K562 (cell line): ENCODE measurements at regions not wholly inside any gene's neighbourhood (a gene's known extent, or its start where the extent isn't known, plus 50 kb on each side); places are given as distances from the start of the nearest gene placed in this dataset.

Source experiments
- ATAC-seq: fragments of 200-7000 bp; cut with Tn5 transposase; 3 replicates; pipeline ENCODE4 v1.9.1; 2020; ENCODE audit warnings: moderate library complexity
- BruUV-seq: library from RNA; stranded (reverse); fragments of 400-500 nt; replicated peaks from 2 replicates; lab custom pipeline; 2021; lab: Mats Ljungman, UMichigan
- CTCF ChIA-PET: fragments of 300-600 bp; formaldehyde crosslinking; extraction: SDS; loops from one replicate; lab custom pipeline; 2021; ENCODE audit warnings: low intra/inter-chr PET ratio; lab: Yijun Ruan, JAX
- POLR2A ChIA-PET: fragments of 300-600, 350-650 bp; sonication (Branson Sonifier 250); formaldehyde crosslinking; extraction: SDS; loops from one replicate; lab custom pipeline; 2021; ENCODE audit warnings: antibody characterized with exemption, inconsistent platforms; lab: Yijun Ruan, JAX
- DNase-seq, 4 experiments: peaks; one replicate each; pipeline versions ENCODE4 v3.0.0 to v3.0.0-alpha.2; 2011 to 2018; ENCODE audit warnings: low spot score in 3 of 4, mixed read lengths in 3 of 4; ENCODE audit errors: extremely low read depth in 1 of 4
- FAIRE-seq: peaks from 2 replicates; lab custom pipeline; 2011; peaks lifted over from hg19 to GRCh38; lab: Jason Lieb, UNC
- H2AFZ ChIP-seq: 2 replicates; pipeline ENCODE4 v1.6.0; 2011; ENCODE audit warnings: low read depth, low read length, control low read depth, inconsistent platforms
- H3K27ac ChIP-seq: fragments of 200-600 bp; 3 replicates; pipeline ENCODE4 v1.8.0; 2011; ENCODE audit warnings: low read depth, mild to moderate bottlenecking, control low read depth, inconsistent platforms, low read length, moderate library complexity, mixed read lengths; ENCODE audit errors: extremely low read depth
- H3K27me3 ChIP-seq, 2 experiments: fragments of 300-600 bp in 1 of 2; 2 replicates in 1 of 2; 3 replicates in 1 of 2; pipeline versions ENCODE4 v1.6.0 to v1.8.0; 2011; ENCODE audit warnings: inconsistent platforms in 2 of 2, low read length in 2 of 2, mild to moderate bottlenecking in 1 of 2, mixed read lengths in 1 of 2, moderate library complexity in 1 of 2; ENCODE audit not compliant: control insufficient read depth in 2 of 2, insufficient read depth in 2 of 2
- H3K36me3 ChIP-seq: fragments of 300-600 bp; 3 replicates; pipeline ENCODE4 v1.8.0; 2011; ENCODE audit warnings: mild to moderate bottlenecking, low read length, inconsistent platforms; ENCODE audit not compliant: control insufficient read depth, insufficient read depth
- H3K4me1 ChIP-seq, 2 experiments: fragments of 200-600 bp in 1 of 2; replicated peaks in 1 of 2; 2 replicates in 1 of 2; 3 replicates in 1 of 2; pipeline versions ENCODE4 v1.5.1 to v1.8.0; 2011; ENCODE audit warnings: inconsistent platforms in 2 of 2, low read length in 2 of 2, mild to moderate bottlenecking in 1 of 2, mixed read lengths in 1 of 2, moderate library complexity in 1 of 2; ENCODE audit not compliant: control insufficient read depth in 2 of 2, insufficient read depth in 2 of 2
- H3K4me2 ChIP-seq: 2 replicates; pipeline ENCODE4 v1.6.1; 2011; ENCODE audit warnings: low read length, control low read depth, inconsistent platforms, mixed read lengths; ENCODE audit not compliant: insufficient read depth
- H3K4me3 ChIP-seq: fragments of 200-600 bp; sonication (generic), shearing (Covaris generic); 2 replicates; pipeline ENCODE4 v1.5.1; 2016; ENCODE audit warnings: control low read depth, inconsistent platforms
- H3K79me2 ChIP-seq: fragments of 200-600 bp; 3 replicates; pipeline ENCODE4 v1.8.0; 2011; ENCODE audit warnings: low read length, inconsistent platforms; ENCODE audit not compliant: control insufficient read depth, insufficient read depth
- H3K9ac ChIP-seq, 2 experiments: 2 replicates each; pipeline versions ENCODE4 v1.6.0 to v1.6.1; 2011; ENCODE audit warnings: low read depth in 2 of 2, low read length in 2 of 2, control low read depth in 1 of 2, inconsistent platforms in 1 of 2, mild to moderate bottlenecking in 1 of 2, mixed read lengths in 1 of 2; ENCODE audit not compliant: insufficient read depth in 1 of 2
- H3K9me1 ChIP-seq: one replicate; pipeline ENCODE4 v1.6.0; 2011; ENCODE audit warnings: inconsistent platforms, mild to moderate bottlenecking, low read length, moderate library complexity; ENCODE audit not compliant: control insufficient read depth, insufficient read depth
- H3K9me3 ChIP-seq: replicated peaks from 2 replicates; pipeline ENCODE4 v1.5.1; 2011; ENCODE audit warnings: low read depth, low read length, inconsistent platforms; ENCODE audit not compliant: control insufficient read depth, insufficient read depth
- H4K20me1 ChIP-seq: replicated peaks from 2 replicates; pipeline ENCODE4 v1.6.1; 2011; ENCODE audit warnings: low read length, inconsistent platforms, mixed read lengths; ENCODE audit not compliant: control insufficient read depth, insufficient read depth
- BMI1 ChIP-seq: fragments of 150-350 bp; IDR thresholded peaks from 2 replicates; pipeline ENCODE4 v1.6.1; 2014; ENCODE audit warnings: low read length
- CBX8 ChIP-seq: fragments of 200-600 bp; sonication (generic); IDR thresholded peaks from 2 replicates; pipeline ENCODE4 v1.6.1; 2012; ENCODE audit warnings: borderline replicate concordance, mixed run types, low read depth, mild to moderate bottlenecking, moderate library complexity, mixed read lengths, low read length, control low read depth, inconsistent platforms; ENCODE audit not compliant: poor library complexity, severe bottlenecking; ENCODE audit errors: extremely low read depth
- FIP1L1 ChIP-seq: fragments of 200-400 bp; formaldehyde crosslinking; IDR thresholded peaks from 2 replicates; pipeline ENCODE4 v1.6.1; 2018; ENCODE audit warnings: mild to moderate bottlenecking, low read depth, low read length; ENCODE audit not compliant: poor library complexity, severe bottlenecking
- HNRNPK ChIP-seq: fragments of 200-400 bp; formaldehyde crosslinking; IDR thresholded peaks from one replicate; pipeline ENCODE4 v1.6.1; 2018; ENCODE audit warnings: mild to moderate bottlenecking, low read depth, low read length; ENCODE audit not compliant: poor library complexity, severe bottlenecking
- MAZ ChIP-seq, 2 experiments: fragments of 450-650 bp in 1 of 2; sonication (generic) in 1 of 2; formaldehyde crosslinking; IDR thresholded peaks in 1 of 2; conservative IDR thresholded peaks in 1 of 2; 2 replicates each; pipeline versions ENCODE4 v1.4.0 to v1.5.0; 2020; ENCODE audit warnings: mild to moderate bottlenecking in 1 of 2, missing genetic modification reagents in 1 of 2
- MLX ChIP-seq, 2 experiments: fragments of 450-650 bp in 1 of 2; sonication (generic) in 1 of 2; formaldehyde crosslinking; conservative IDR thresholded peaks; 2 replicates each; pipeline versions ENCODE4 v1.4.0 to v1.8.1; 2020 to 2022; ENCODE audit warnings: mild to moderate bottlenecking in 1 of 2, missing genetic modification reagents in 1 of 2
- MYNN ChIP-seq, 2 experiments: sonication (generic); formaldehyde crosslinking in 1 of 2; IDR thresholded peaks; 2 replicates each; pipeline versions ENCODE4 v1.5.0 to v1.6.1; 2016 to 2020; ENCODE audit warnings: antibody characterized with exemption in 1 of 2, missing genetic modification reagents in 1 of 2
- RFX1 ChIP-seq: fragments of 450-650 bp; IDR thresholded peaks from 2 replicates; pipeline ENCODE4 v1.6.1; 2016; ENCODE audit warnings: mild to moderate bottlenecking, moderate library complexity
- RUNX1 ChIP-seq: sonication (generic); IDR thresholded peaks from 2 replicates; pipeline ENCODE4 v1.6.1; 2016; ENCODE audit warnings: antibody characterized with exemption, low read depth
- TAL1 ChIP-seq: fragments of 450-650 bp; IDR thresholded peaks from 2 replicates; pipeline ENCODE4 v1.6.1; 2016; ENCODE audit warnings: mild to moderate bottlenecking
- WHSC1 ChIP-seq: IDR thresholded peaks from one replicate; pipeline ENCODE4 v1.6.1; 2012; ENCODE audit warnings: low read length, control low read depth, inconsistent platforms
- ZBTB5 ChIP-seq: fragments of 450-650 bp; IDR thresholded peaks from 2 replicates; pipeline ENCODE4 v1.6.1; 2017; ENCODE audit warnings: antibody characterized with exemption
- ZHX1 ChIP-seq: fragments of 150-350 bp; conservative IDR thresholded peaks from 2 replicates; pipeline ENCODE4 v1.6.1; 2014; ENCODE audit warnings: low read length
- ZNF184 ChIP-seq: sonication (generic); formaldehyde crosslinking; IDR thresholded peaks from 2 replicates; pipeline ENCODE4 v1.5.0; 2020; ENCODE audit warnings: missing genetic modification reagents
- ZNF398 ChIP-seq: fragments of 250-450 bp; sonication (Bioruptor Pico); IDR thresholded peaks from 2 replicates; pipeline ENCODE4 v1.8.0; 2021; ENCODE audit warnings: moderate library complexity, mild to moderate bottlenecking, inconsistent platforms
- WGBS: fragments of 100-300 bp; shearing (Covaris generic); methylation state at CpG from one replicate; pipeline ENCODE4 v1.1.6; 2016; ENCODE audit warnings: low coverage, mixed read lengths; ENCODE audit not compliant: insufficient coverage; ENCODE audit errors: missing lambda C conversion rate; 5-methylcytosine and 5-hydroxymethylcytosine counted together
- in situ Hi-C: fragments of 300-500 bp; cut with MboI; formaldehyde crosslinking; loops from 4 replicates; pipeline ENCODE4 v1.15.0; 2018; ENCODE audit warnings: inconsistent platforms, mixed read lengths
- intact Hi-C: fragments of 100-400 bp; cut with micrococcal nuclease; formaldehyde crosslinking; loops from 2 replicates; pipeline ENCODE4 v1.14.2; 2022

- H3K4me1 ChIP-seq = no peaks in the 10 kb centered on the region
- H3K4me2 ChIP-seq = no peak overlapping the region
- no peak overlapping the region for H3K9ac ChIP-seq
- no peak overlapping the region for H2AFZ ChIP-seq
- intact Hi-C loops (no loop called here), in situ Hi-C loops (no loop called here)
- ChIA-PET POLR2A (interaction anchor here (0.6 kb wide), 1 partner anchor 202 kb away, joined by 4 read pairs; no protein-coding TSS in a partner anchor), CTCF (no interaction called here)
- WGBS = 1% methylated on average over 9 of the region's 9 CpGs
- DNase-seq (no peak), ATAC-seq (no peak), FAIRE-seq (no peak)
- no peaks in the 10 kb centered on the region for H3K9me3 ChIP-seq
- no peaks in the 10 kb centered on the region for H3K79me2 ChIP-seq
- H3K27ac ChIP-seq = no peak overlapping the region
- no peak overlapping the region for H3K4me3 ChIP-seq
- no peaks in the 10 kb centered on the region for H3K9me1 ChIP-seq
- H3K27me3 ChIP-seq = peaks cover 8 to 10% of the 10 kb centered on the region in 2 experiments; a peak in 4 of 5 replicates
- H4K20me1 ChIP-seq = no peaks in the 10 kb centered on the region
- BruUV-seq = no TSS peak
- no peaks in the 10 kb centered on the region for H3K36me3 ChIP-seq
- TF ChIP-seq RFX1 (no peak), ZNF398 (no peak), MAZ (CRISPR knock-in tag; conservative IDR thresholded peaks at IDR 0.05 in 1 of 2, IDR thresholded peaks at IDR 0.05 in 1 of 2) (no peak), ZBTB5 (no peak), ZHX1 (no peak), RUNX1 (no peak), CBX8 (no peak), ZNF184 (no peak), WHSC1 (no peak), HNRNPK (no peak), BMI1 (no peak), MYNN (IDR thresholded peaks at IDR 0.05) (no peak), MYNN (CRISPR knock-in tag; IDR thresholded peaks at IDR 0.05) (no peak), TAL1 (no peak), FIP1L1 (no peak), MLX (CRISPR knock-in tag; conservative IDR thresholded peaks at IDR 0.05) (no peak)
Observed at GRCh38 chr20:51890003-51890402, 87.7 kb upstream of the SALL4 start.
